HL-60 (cell line): ENCODE measurements at regions not wholly inside any gene's neighbourhood (a gene's known extent, or its start where the extent isn't known, plus 50 kb on each side); places are given as distances from the start of the nearest gene placed in this dataset.

ENCODE experiments used
- DNase-seq, 2 experiments: peaks; one replicate each; pipeline ENCODE4 v3.0.0-alpha.2; 2010 to 2020; ENCODE audit warnings: low read depth in 1 of 2, low spot score in 1 of 2
- H3K27ac ChIP-seq: fragments of 250-450 bp; sonication (Bioruptor Pico); replicated peaks from 2 replicates; pipeline ENCODE4 v1.5.1; 2020; ENCODE audit warnings: mild to moderate bottlenecking, moderate library complexity
- H3K27me3 ChIP-seq: fragments of 250-450 bp; sonication (Bioruptor Pico); 2 replicates; pipeline ENCODE4 v1.5.1; 2021; ENCODE audit warnings: mild to moderate bottlenecking, moderate library complexity; ENCODE audit not compliant: insufficient read depth, poor library complexity, severe bottlenecking
- H3K4me3 ChIP-seq: replicated peaks from 2 replicates; pipeline ENCODE4 v1.5.1; 2011; ENCODE audit warnings: mild to moderate bottlenecking, control low read depth, low read length; ENCODE audit not compliant: insufficient read depth
- CTCF ChIP-seq: IDR thresholded peaks from one replicate; pipeline ENCODE4 v1.5.1; 2011; ENCODE audit warnings: low read length, control low read depth, inconsistent platforms; ENCODE audit not compliant: insufficient read depth
- GABPA ChIP-seq: IDR thresholded peaks from 2 replicates; pipeline ENCODE4 v1.6.1; 2012; ENCODE audit warnings: low read depth
- POLR2AphosphoS5 ChIP-seq: IDR thresholded peaks from 2 replicates; pipeline ENCODE4 v1.6.1; 2012; ENCODE audit warnings: low read depth
- REST ChIP-seq: IDR thresholded peaks from 2 replicates; pipeline ENCODE4 v1.6.1; 2012; ENCODE audit warnings: low read depth; ENCODE audit not compliant: insufficient replicate concordance
- SPI1 ChIP-seq: IDR thresholded peaks from 2 replicates; pipeline ENCODE4 v1.6.1; 2012; ENCODE audit warnings: low read depth, mild to moderate bottlenecking, borderline replicate concordance

GRCh38 chr9:78406146-78406545 lies 109.2 kb downstream of the PSAT1 start:
- Histone ChIP-seq H3K27me3 (no peaks in the 10 kb centered on the region), H3K27ac (no peak overlapping the region)

DNA sequence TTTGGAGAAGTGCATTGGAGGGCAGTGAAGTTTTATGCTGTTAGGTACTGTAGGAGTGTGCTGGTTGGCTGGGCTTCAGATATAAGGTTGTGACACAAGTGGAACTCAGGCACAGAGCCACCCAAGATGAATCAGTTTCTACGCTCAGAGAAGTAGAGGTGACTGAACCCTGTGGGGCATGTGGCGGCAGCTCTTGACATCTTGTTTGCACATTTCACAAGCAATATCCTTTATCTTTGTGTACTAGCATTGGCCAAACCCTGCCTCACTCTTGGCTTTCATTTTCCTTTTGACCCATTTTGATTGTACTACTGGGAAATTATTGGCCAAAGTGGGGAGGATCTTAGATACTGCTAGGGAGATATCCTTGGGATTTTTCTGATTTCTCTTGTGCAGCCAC lies 110.0 kb downstream of the PSAT1 start:
- H3K4me3 ChIP-seq, result no peak overlapping the region
- no peaks in the 10 kb centered on the region for H3K27me3 ChIP-seq
- H3K27ac ChIP-seq, result no peak overlapping the region
- peak; percentile 13 to 41 for DNase-seq
- peak; percentile 6; the same call in 1 of the 2 replicates for TF ChIP-seq SPI1
- no peak for TF ChIP-seq POLR2AphosphoS5
- no peak for TF ChIP-seq REST
- TF ChIP-seq GABPA, result no peak
- no peak for TF ChIP-seq CTCF

More at GRCh38 chr9:78406146-78406545, 109.2 kb downstream of the PSAT1 start:
- TF ChIP-seq SPI1, result no peak
- TF ChIP-seq REST, result no peak
- H3K4me3 ChIP-seq, result no peak overlapping the region
- DNase-seq, result peak in 1 of 2 experiments; percentile 35

GRCh38 chr9:78407636-78408312 lies 110.8 kb downstream of the PSAT1 start:
- no peak for DNase-seq
- no peak for TF ChIP-seq CTCF
- TF ChIP-seq GABPA, result no peak
- TF ChIP-seq SPI1, result no peak
- no peak for TF ChIP-seq REST
- no peak for TF ChIP-seq POLR2AphosphoS5
- Histone ChIP-seq H3K27ac (no peak overlapping the region), H3K4me3 (no peak overlapping the region), H3K27me3 (no peaks in the 10 kb centered on the region)
